GM23338 (cell line): ENCODE measurements at regions not wholly inside any gene's neighbourhood (a gene's known extent, or its start where the extent isn't known, plus 50 kb on each side); places are given as distances from the start of the nearest gene placed in this dataset.

Source experiments
- ATAC-seq: fragments of 200-7000 bp; cut with Tn5 transposase; 3 replicates; pipeline ENCODE4 v1.9.1; 2020
- DNase-seq: peaks from one replicate; pipeline ENCODE4 v3.0.0-alpha.2; 2015; ENCODE audit warnings: low spot score
- H2AFZ ChIP-seq: fragments of 200-600 bp; sonication (generic); 2 replicates; pipeline ENCODE4 v1.8.0; 2016; ENCODE audit warnings: antibody characterized with exemption, mild to moderate bottlenecking, moderate library complexity
- H3F3A ChIP-seq: fragments of 200-600 bp; sonication (generic); replicated peaks from 2 replicates; pipeline ENCODE4 v1.8.0; 2017; ENCODE audit warnings: antibody characterized with exemption, mixed run types, low read depth
- H3K27ac ChIP-seq: fragments of 200-600 bp; sonication (generic); 2 replicates; pipeline ENCODE4 v1.6.1; 2016; ENCODE audit warnings: low read depth
- H3K27me3 ChIP-seq: fragments of 200-600 bp; sonication (generic); 2 replicates; pipeline ENCODE4 v1.8.0; 2016; ENCODE audit warnings: mild to moderate bottlenecking, mixed run types, moderate library complexity; ENCODE audit not compliant: insufficient read depth
- H3K36me3 ChIP-seq: fragments of 200-600 bp; sonication (generic); 2 replicates; pipeline ENCODE4 v1.8.0; 2016; ENCODE audit warnings: mild to moderate bottlenecking; ENCODE audit not compliant: insufficient read depth
- H3K4me1 ChIP-seq: fragments of 200-600 bp; sonication (generic); 2 replicates; pipeline ENCODE4 v1.8.0; 2016; ENCODE audit warnings: mild to moderate bottlenecking, moderate library complexity; ENCODE audit not compliant: insufficient read depth
- H3K4me2 ChIP-seq: fragments of 200-600 bp; sonication (generic); 2 replicates; pipeline ENCODE4 v1.7.1; 2017; ENCODE audit warnings: mixed run types
- H3K4me3 ChIP-seq: fragments of 200-600 bp; sonication (generic); 2 replicates; pipeline ENCODE4 v1.6.1; 2016; ENCODE audit warnings: mixed run types
- H3K79me2 ChIP-seq: fragments of 200-600 bp; sonication (generic); replicated peaks from 2 replicates; pipeline ENCODE4 v1.8.0; 2017; ENCODE audit warnings: mild to moderate bottlenecking; ENCODE audit not compliant: insufficient read depth
- H3K9me2 ChIP-seq: fragments of 200-600 bp; sonication (generic); 2 replicates; pipeline ENCODE4 v1.8.0; 2017; ENCODE audit not compliant: insufficient read depth
- H4K20me1 ChIP-seq: fragments of 200-600 bp; sonication (generic); replicated peaks from 2 replicates; pipeline ENCODE4 v1.8.0; 2017; ENCODE audit warnings: mild to moderate bottlenecking; ENCODE audit not compliant: insufficient read depth
- H3K27ac Mint-ChIP-seq: 2 replicates; pipeline ENCODE4 v1.8.0; 2020; ENCODE audit warnings: inconsistent platforms, mild to moderate bottlenecking, moderate library complexity, mixed read lengths
- H3K27me3 Mint-ChIP-seq: 3 replicates; pipeline ENCODE4 v1.8.0; 2022; ENCODE audit warnings: low read depth, mild to moderate bottlenecking, moderate library complexity, mixed read lengths, inconsistent platforms; ENCODE audit not compliant: insufficient read depth, poor library complexity
- H3K36me3 Mint-ChIP-seq: 3 replicates; pipeline ENCODE4 v1.8.0; 2021; ENCODE audit warnings: low read depth, mild to moderate bottlenecking, inconsistent platforms, moderate library complexity, mixed read lengths
- H3K4me1 Mint-ChIP-seq: 3 replicates; pipeline ENCODE4 v1.8.0; 2020; ENCODE audit warnings: mild to moderate bottlenecking, inconsistent platforms, mixed read lengths
- H3K4me3 Mint-ChIP-seq: 3 replicates; pipeline ENCODE4 v1.8.0; 2021; ENCODE audit warnings: moderate library complexity, mild to moderate bottlenecking, inconsistent platforms, mixed read lengths
- H3K9me3 Mint-ChIP-seq: 3 replicates; pipeline ENCODE4 v1.8.0; 2020; ENCODE audit warnings: moderate library complexity, mild to moderate bottlenecking, inconsistent platforms, mixed read lengths
- CREB1 ChIP-seq: fragments of 250-450 bp; sonication (Bioruptor Pico); IDR thresholded peaks from 2 replicates; pipeline ENCODE4 v1.5.0; 2020; ENCODE audit warnings: low read depth, mild to moderate bottlenecking, moderate library complexity
- EZH2 ChIP-seq: fragments of 200-600 bp; sonication (generic); IDR thresholded peaks from one replicate; pipeline ENCODE4 v1.8.0; 2017; ENCODE audit warnings: antibody characterized with exemption, mild to moderate bottlenecking, low read depth; ENCODE audit not compliant: unreplicated experiment
- EZH2phosphoT487 ChIP-seq: fragments of 200-600 bp; sonication (generic); IDR thresholded peaks from one replicate; pipeline ENCODE4 v1.8.1; 2018; ENCODE audit warnings: antibody characterized with exemption; ENCODE audit not compliant: unreplicated experiment
- NANOG ChIP-seq: IDR thresholded peaks from 2 replicates; pipeline ENCODE4 v1.6.1; 2016; ENCODE audit warnings: antibody characterized with exemption, borderline replicate concordance
- POLR2AphosphoS5 ChIP-seq: IDR thresholded peaks from 2 replicates; pipeline ENCODE4 v1.6.1; 2016; ENCODE audit warnings: antibody characterized with exemption, low read depth
- REST ChIP-seq: IDR thresholded peaks from one replicate; pipeline ENCODE4 v1.6.1; 2018; ENCODE audit warnings: antibody characterized with exemption; ENCODE audit not compliant: unreplicated experiment
- STAT1 ChIP-seq: IDR thresholded peaks from one replicate; pipeline ENCODE4 v1.6.1; 2016; ENCODE audit warnings: antibody characterized with exemption; ENCODE audit not compliant: unreplicated experiment
- ZNF114 ChIP-seq: fragments of 250-450 bp; sonication (Bioruptor Pico); IDR thresholded peaks from 2 replicates; pipeline ENCODE4 v1.5.0; 2020; ENCODE audit warnings: mild to moderate bottlenecking, moderate library complexity
- ZNF331 ChIP-seq: fragments of 250-450 bp; sonication (Bioruptor Pico); IDR thresholded peaks from 2 replicates; pipeline ENCODE4 v1.5.0; 2020; ENCODE audit warnings: low read depth, mild to moderate bottlenecking, moderate library complexity
- TF ChIP-seq, protein P1 (sequence below), 2 experiments: fragments of 200-600 bp in 1 of 2; sonication (generic) in 1 of 2; conservative IDR thresholded peaks; 2 replicates each; pipeline versions ENCODE4 v1.5.1 to v1.6.1; 2016 to 2017; ENCODE audit warnings: antibody characterized with exemption in 2 of 2, low read depth in 2 of 2, mild to moderate bottlenecking in 2 of 2, moderate library complexity in 1 of 2
- TF ChIP-seq, protein P2 (sequence below): fragments of 250-450 bp; sonication (Bioruptor Pico); IDR thresholded peaks from 2 replicates; pipeline ENCODE4 v1.5.0; 2020; ENCODE audit warnings: mild to moderate bottlenecking, moderate library complexity

GRCh38 chr15:96737408-96737807 is 406.9 kb downstream of the NR2F2 start (continued):
- TF ChIP-seq POLR2AphosphoS5 = no peak
- TF ChIP-seq STAT1 = no peak
- no peak for TF ChIP-seq EZH2phosphoT487

DNA sequence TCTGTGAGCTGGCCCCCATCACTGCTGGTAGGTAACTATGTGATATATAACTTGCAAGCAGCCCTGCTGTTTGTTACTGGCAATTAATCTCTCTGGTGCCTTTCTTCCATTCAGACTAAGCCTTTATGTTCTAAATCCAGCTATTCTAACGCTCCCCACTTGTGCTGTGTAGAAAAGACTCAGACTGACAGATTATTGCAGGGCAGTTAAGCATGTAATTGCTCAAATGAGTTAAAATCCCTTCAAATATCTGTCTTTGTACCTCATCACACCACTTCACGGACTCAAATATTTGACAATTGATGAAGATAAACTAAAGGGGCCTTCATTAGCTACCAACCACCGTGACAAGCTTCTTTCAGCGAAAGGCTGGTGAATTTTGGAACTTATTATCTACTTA is 416.2 kb downstream of the NR2F2 start:
- Mint-ChIP-seq H3K27ac (no peak overlapping the region), H3K27me3 (peaks cover 2% of the 10 kb centered on the region), H3K36me3 (no peaks in the 10 kb centered on the region), H3K9me3 (no peaks in the 10 kb centered on the region), H3K4me3 (no peak overlapping the region), H3K4me1 (no peaks in the 10 kb centered on the region)
- no peak for TF ChIP-seq ZNF114 (CRISPR knock-in tag)
- no peak for TF ChIP-seq STAT1
- TF ChIP-seq NANOG = no peak
- no peak for TF ChIP-seq ZNF331
- TF ChIP-seq, protein P1, sequence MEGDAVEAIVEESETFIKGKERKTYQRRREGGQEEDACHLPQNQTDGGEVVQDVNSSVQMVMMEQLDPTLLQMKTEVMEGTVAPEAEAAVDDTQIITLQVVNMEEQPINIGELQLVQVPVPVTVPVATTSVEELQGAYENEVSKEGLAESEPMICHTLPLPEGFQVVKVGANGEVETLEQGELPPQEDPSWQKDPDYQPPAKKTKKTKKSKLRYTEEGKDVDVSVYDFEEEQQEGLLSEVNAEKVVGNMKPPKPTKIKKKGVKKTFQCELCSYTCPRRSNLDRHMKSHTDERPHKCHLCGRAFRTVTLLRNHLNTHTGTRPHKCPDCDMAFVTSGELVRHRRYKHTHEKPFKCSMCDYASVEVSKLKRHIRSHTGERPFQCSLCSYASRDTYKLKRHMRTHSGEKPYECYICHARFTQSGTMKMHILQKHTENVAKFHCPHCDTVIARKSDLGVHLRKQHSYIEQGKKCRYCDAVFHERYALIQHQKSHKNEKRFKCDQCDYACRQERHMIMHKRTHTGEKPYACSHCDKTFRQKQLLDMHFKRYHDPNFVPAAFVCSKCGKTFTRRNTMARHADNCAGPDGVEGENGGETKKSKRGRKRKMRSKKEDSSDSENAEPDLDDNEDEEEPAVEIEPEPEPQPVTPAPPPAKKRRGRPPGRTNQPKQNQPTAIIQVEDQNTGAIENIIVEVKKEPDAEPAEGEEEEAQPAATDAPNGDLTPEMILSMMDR (conservative IDR thresholded peaks at IDR 0.05; ENCODE audit: low read depth in 2 of 2) = no peak
- TF ChIP-seq REST = no peak
- no peak for TF ChIP-seq POLR2AphosphoS5
- no peak for TF ChIP-seq CREB1 (CRISPR knock-in tag)
- TF ChIP-seq, protein P2, sequence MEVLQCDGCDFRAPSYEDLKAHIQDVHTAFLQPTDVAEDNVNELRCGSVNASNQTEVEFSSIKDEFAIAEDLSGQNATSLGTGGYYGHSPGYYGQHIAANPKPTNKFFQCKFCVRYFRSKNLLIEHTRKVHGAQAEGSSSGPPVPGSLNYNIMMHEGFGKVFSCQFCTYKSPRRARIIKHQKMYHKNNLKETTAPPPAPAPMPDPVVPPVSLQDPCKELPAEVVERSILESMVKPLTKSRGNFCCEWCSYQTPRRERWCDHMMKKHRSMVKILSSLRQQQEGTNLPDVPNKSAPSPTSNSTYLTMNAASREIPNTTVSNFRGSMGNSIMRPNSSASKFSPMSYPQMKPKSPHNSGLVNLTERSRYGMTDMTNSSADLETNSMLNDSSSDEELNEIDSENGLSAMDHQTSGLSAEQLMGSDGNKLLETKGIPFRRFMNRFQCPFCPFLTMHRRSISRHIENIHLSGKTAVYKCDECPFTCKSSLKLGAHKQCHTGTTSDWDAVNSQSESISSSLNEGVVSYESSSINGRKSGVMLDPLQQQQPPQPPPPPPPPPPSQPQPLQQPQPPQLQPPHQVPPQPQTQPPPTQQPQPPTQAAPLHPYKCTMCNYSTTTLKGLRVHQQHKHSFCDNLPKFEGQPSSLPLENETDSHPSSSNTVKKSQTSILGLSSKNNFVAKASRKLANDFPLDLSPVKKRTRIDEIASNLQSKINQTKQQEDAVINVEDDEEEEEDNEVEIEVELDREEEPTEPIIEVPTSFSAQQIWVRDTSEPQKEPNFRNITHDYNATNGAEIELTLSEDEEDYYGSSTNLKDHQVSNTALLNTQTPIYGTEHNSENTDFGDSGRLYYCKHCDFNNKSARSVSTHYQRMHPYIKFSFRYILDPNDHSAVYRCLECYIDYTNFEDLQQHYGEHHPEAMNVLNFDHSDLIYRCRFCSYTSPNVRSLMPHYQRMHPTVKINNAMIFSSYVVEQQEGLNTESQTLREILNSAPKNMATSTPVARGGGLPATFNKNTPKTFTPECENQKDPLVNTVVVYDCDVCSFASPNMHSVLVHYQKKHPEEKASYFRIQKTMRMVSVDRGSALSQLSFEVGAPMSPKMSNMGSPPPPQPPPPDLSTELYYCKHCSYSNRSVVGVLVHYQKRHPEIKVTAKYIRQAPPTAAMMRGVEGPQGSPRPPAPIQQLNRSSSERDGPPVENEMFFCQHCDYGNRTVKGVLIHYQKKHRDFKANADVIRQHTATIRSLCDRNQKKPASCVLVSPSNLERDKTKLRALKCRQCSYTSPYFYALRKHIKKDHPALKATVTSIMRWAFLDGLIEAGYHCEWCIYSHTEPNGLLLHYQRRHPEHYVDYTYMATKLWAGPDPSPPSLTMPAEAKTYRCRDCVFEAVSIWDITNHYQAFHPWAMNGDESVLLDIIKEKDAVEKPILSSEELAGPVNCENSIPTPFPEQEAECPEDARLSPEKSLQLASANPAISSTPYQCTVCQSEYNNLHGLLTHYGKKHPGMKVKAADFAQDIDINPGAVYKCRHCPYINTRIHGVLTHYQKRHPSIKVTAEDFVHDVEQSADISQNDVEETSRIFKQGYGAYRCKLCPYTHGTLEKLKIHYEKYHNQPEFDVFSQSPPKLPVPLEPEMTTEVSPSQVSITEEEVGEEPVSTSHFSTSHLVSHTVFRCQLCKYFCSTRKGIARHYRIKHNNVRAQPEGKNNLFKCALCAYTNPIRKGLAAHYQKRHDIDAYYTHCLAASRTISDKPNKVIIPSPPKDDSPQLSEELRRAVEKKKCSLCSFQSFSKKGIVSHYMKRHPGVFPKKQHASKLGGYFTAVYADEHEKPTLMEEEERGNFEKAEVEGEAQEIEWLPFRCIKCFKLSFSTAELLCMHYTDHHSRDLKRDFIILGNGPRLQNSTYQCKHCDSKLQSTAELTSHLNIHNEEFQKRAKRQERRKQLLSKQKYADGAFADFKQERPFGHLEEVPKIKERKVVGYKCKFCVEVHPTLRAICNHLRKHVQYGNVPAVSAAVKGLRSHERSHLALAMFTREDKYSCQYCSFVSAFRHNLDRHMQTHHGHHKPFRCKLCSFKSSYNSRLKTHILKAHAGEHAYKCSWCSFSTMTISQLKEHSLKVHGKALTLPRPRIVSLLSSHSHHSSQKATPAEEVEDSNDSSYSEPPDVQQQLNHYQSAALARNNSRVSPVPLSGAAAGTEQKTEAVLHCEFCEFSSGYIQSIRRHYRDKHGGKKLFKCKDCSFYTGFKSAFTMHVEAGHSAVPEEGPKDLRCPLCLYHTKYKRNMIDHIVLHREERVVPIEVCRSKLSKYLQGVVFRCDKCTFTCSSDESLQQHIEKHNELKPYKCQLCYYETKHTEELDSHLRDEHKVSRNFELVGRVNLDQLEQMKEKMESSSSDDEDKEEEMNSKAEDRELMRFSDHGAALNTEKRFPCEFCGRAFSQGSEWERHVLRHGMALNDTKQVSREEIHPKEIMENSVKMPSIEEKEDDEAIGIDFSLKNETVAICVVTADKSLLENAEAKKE = no peak
- TF ChIP-seq EZH2phosphoT487 = no peak
- TF ChIP-seq EZH2 = no peak
- Histone ChIP-seq H2AFZ (no peak overlapping the region), H3K36me3 (no peaks in the 10 kb centered on the region), H3K4me3 (no peak overlapping the region), H4K20me1 (no peaks in the 10 kb centered on the region), H3K9me2 (no peaks in the 10 kb centered on the region; the same call in 1 of the 2 replicates), H3K27me3 (no peaks in the 10 kb centered on the region), H3K4me2 (no peak overlapping the region), H3K79me2 (no peaks in the 10 kb centered on the region), H3F3A (no peaks in the 10 kb centered on the region), H3K4me1 (no peaks in the 10 kb centered on the region), H3K27ac (no peak overlapping the region)
- ATAC-seq (no peak), DNase-seq (no peak)
